ENCODE measurements at regions not wholly inside any gene's neighbourhood (a gene's known extent, or its start where the extent isn't known, plus 50 kb on each side); places are given as distances from the start of the nearest gene placed in this dataset.

- no peaks in the 10 kb centered on the region for H4K20me1 ChIP-seq (ENCODE audit: insufficient read depth, low read length)
- 89% methylated on average over 5 of the region's 7 CpGs for WGBS (ENCODE audit: insufficient coverage)
- H2AFZ ChIP-seq (ENCODE audit: insufficient read depth, low read depth, low read length, poor library complexity, severe bottlenecking), result no peak overlapping the region
- no peak overlapping the region for H3K9ac ChIP-seq (ENCODE audit: insufficient read depth, low read length, poor library complexity, severe bottlenecking)
- no peaks in the 10 kb centered on the region for H3K36me3 Mint-ChIP-seq
- no peaks in the 10 kb centered on the region for H3K79me2 ChIP-seq (ENCODE audit: insufficient read depth, low read length)
- no peak overlapping the region for H3K4me3 Mint-ChIP-seq
- H3K27ac ChIP-seq (ENCODE audit: low read depth in 1 of 2, low read length in 2 of 2), result no peak overlapping the region
- DNase-seq, result no peak
- no peaks in the 10 kb centered on the region for H3K9me3 ChIP-seq (replicated peaks in 1 of 2; ENCODE audit: control insufficient read depth in 1 of 2, insufficient read depth in 1 of 2, low read length in 2 of 2)
- no peaks in the 10 kb centered on the region for H3K4me1 ChIP-seq (ENCODE audit: control insufficient read depth in 1 of 2, insufficient read depth in 2 of 2, low read length in 2 of 2)
- H3K27ac Mint-ChIP-seq, result no peak overlapping the region
- no peak overlapping the region for H3K4me2 ChIP-seq (replicated peaks; ENCODE audit: extremely low read depth, low read length, poor library complexity, severe bottlenecking)
- no peaks in the 10 kb centered on the region for H3K4me1 Mint-ChIP-seq
- H3K9me3 Mint-ChIP-seq, result peaks cover 0 to 5% (median 0%) of the 10 kb centered on the region in 7 donors
- TF ChIP-seq CTCF (IDR thresholded peaks at IDR 0.05), result no peak
- H3K36me3 ChIP-seq (replicated peaks in 1 of 2; ENCODE audit: control insufficient read depth in 1 of 2, insufficient read depth in 2 of 2, low read length in 2 of 2), result no peaks in the 10 kb centered on the region
- intact Hi-C loops (cut with micrococcal nuclease), result no loop called here
- no peak overlapping the region for H3K4me3 ChIP-seq (replicated peaks in 1 of 3; ENCODE audit: low read depth in 2 of 3, low read length in 3 of 3)
- H3K27me3 ChIP-seq (ENCODE audit: control insufficient read depth in 2 of 2, insufficient read depth in 2 of 2, low read length in 2 of 2), result no peaks in the 10 kb centered on the region
- H3K27me3 Mint-ChIP-seq (ENCODE audit: low read depth in 3 of 3), result peaks cover 4 to 12% (median 4%) of the 10 kb centered on the region in 3 donors
These were observed 277.1 kb upstream of the ZNF32 start for GRCh38 chr10:43925793-43926192.

DNA sequence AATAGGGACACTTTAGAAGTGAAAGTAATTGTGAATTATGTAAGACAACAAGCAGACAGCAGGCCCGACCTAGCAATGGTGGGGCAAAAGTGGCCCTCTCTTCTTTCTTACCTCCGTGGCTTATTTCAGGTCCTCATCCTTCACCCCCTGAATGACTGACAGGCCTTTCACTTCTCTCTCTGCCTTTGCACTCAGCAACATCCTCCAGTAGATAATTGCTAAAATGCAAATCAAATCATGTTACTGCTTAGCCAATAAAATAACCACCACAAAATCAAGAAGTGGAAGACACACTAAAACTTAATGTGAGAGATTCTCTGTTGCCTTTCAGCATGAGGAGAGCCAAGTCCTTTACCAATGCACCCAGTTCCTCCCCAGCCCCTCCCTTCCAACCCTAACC, 274.6 kb upstream of the ZNF32 start:
- H3K4me1 ChIP-seq (ENCODE audit: control insufficient read depth in 1 of 2, insufficient read depth in 2 of 2, low read length in 2 of 2), result no peaks in the 10 kb centered on the region
- H3K4me2 ChIP-seq (replicated peaks; ENCODE audit: extremely low read depth, low read length, poor library complexity, severe bottlenecking), result no peak overlapping the region
- Mint-ChIP-seq H3K4me1 (no peaks in the 10 kb centered on the region), H3K36me3 (no peaks in the 10 kb centered on the region), H3K9me3 (peaks cover 0 to 11% (median 4%) of the 10 kb centered on the region in 7 donors), H3K4me3 (no peak overlapping the region), H3K27me3 (ENCODE audit: low read depth in 3 of 3) (peaks cover 1 to 11% (median 4%) of the 10 kb centered on the region in 3 donors), H3K27ac (no peak overlapping the region)
- H3K36me3 ChIP-seq (replicated peaks in 1 of 2; ENCODE audit: control insufficient read depth in 1 of 2, insufficient read depth in 2 of 2, low read length in 2 of 2), result no peaks in the 10 kb centered on the region
- H3K27me3 ChIP-seq (ENCODE audit: control insufficient read depth in 2 of 2, insufficient read depth in 2 of 2, low read length in 2 of 2), result no peaks in the 10 kb centered on the region
- H3K4me3 ChIP-seq (replicated peaks in 1 of 3; ENCODE audit: low read depth in 2 of 3, low read length in 3 of 3), result no peak overlapping the region
- intact Hi-C loops (cut with micrococcal nuclease), result no loop called here
- DNase-seq, result no peak
- H3K9ac ChIP-seq (ENCODE audit: insufficient read depth, low read length, poor library complexity, severe bottlenecking), result no peak overlapping the region
- no peak for TF ChIP-seq CTCF (IDR thresholded peaks at IDR 0.05)
- no peak overlapping the region for H3K27ac ChIP-seq (ENCODE audit: low read depth in 1 of 2, low read length in 2 of 2)
- no peaks in the 10 kb centered on the region for H4K20me1 ChIP-seq (ENCODE audit: insufficient read depth, low read length)
- H3K9me3 ChIP-seq (replicated peaks in 1 of 2; ENCODE audit: control insufficient read depth in 1 of 2, insufficient read depth in 1 of 2, low read length in 2 of 2), result peaks cover 0 to 8% of the 10 kb centered on the region in 2 donors
- 57% methylated on average over 2 of the region's 2 CpGs for WGBS (ENCODE audit: insufficient coverage)
- no peaks in the 10 kb centered on the region for H3K79me2 ChIP-seq (ENCODE audit: insufficient read depth, low read length)
- no peak overlapping the region for H2AFZ ChIP-seq (ENCODE audit: insufficient read depth, low read depth, low read length, poor library complexity, severe bottlenecking)
